ENCODE measurements at regions not wholly inside any gene's neighbourhood (a gene's known extent, or its start where the extent isn't known, plus 50 kb on each side); places are given as distances from the start of the nearest gene placed in this dataset.
"Not testable (repeated sequence)": the region's sequence is repeated elsewhere in the genome, so short reads cannot be mapped to it uniquely, and the experiment has no call there.

DNA sequence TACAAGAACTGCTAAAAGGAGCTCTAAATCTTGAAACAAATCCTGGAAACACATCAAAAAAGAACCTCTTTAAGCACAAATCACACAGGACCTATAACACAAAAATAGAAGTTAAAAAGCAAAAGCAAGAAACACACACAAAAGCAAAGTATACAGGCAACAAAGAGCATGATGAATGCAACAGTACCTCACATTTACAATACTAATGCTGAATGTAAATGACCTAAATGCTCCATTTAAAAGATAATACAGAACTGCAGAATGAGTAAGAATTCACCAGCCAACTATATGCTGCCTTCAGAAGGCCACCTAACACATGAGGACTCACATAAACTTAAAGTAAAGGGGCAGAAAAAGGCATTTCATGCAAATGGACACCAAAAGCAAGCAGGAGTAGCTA is 478.6 kb upstream of the ARHGEF26 start:
- not testable (repeated sequence) for TF ChIP-seq CTCF, EZH2 (IDR thresholded peaks at IDR 0.05)
